CD14-positive monocyte (primary cell): ENCODE measurements at regions not wholly inside any gene's neighbourhood (a gene's known extent, or its start where the extent isn't known, plus 50 kb on each side); places are given as distances from the start of the nearest gene placed in this dataset.

Source experiments
- DNase-seq, 3 donors: peaks; one replicate each; pipeline ENCODE4 v3.0.0-alpha.2; 2011 to 2022
- H2AFZ ChIP-seq: 2 replicates; pipeline ENCODE4 v1.6.0; 2012; ENCODE audit warnings: mild to moderate bottlenecking, low read depth, low read length, inconsistent platforms; ENCODE audit not compliant: insufficient read depth, poor library complexity, severe bottlenecking
- H3K27ac ChIP-seq, 2 donors: 1 replicate in 1 of 2; 2 replicates in 1 of 2; pipeline ENCODE4 v1.5.1; 2012 to 2013; ENCODE audit warnings: low read length in 2 of 2, control low read depth in 1 of 2, inconsistent platforms in 1 of 2, low read depth in 1 of 2, mild to moderate bottlenecking in 1 of 2
- H3K27me3 ChIP-seq, 2 donors: one replicate each; pipeline versions ENCODE4 v1.6.0 to v1.6.1; 2011 to 2013; ENCODE audit warnings: low read length in 2 of 2; ENCODE audit not compliant: control insufficient read depth in 2 of 2, insufficient read depth in 2 of 2
- H3K36me3 ChIP-seq, 2 donors: replicated peaks in 1 of 2; 1 replicate in 1 of 2; 2 replicates in 1 of 2; pipeline versions ENCODE4 v1.5.1 to v1.6.1; 2012 to 2013; ENCODE audit warnings: low read length in 2 of 2, control low read depth in 1 of 2, inconsistent platforms in 1 of 2, mild to moderate bottlenecking in 1 of 2; ENCODE audit not compliant: insufficient read depth in 2 of 2, control insufficient read depth in 1 of 2
- H3K4me1 ChIP-seq, 2 donors: 1 replicate in 1 of 2; 2 replicates in 1 of 2; pipeline versions ENCODE4 v1.5.1 to v1.6.1; 2012 to 2013; ENCODE audit warnings: low read length in 2 of 2, control low read depth in 1 of 2, inconsistent platforms in 1 of 2, mild to moderate bottlenecking in 1 of 2, moderate library complexity in 1 of 2; ENCODE audit not compliant: insufficient read depth in 2 of 2, control insufficient read depth in 1 of 2
- H3K4me2 ChIP-seq: replicated peaks from 2 replicates; pipeline ENCODE3; 2012; ENCODE audit warnings: low read length, moderate library complexity, mild to moderate bottlenecking; ENCODE audit not compliant: poor library complexity, severe bottlenecking; ENCODE audit errors: extremely low read depth
- H3K4me3 ChIP-seq, 3 experiments: fragments of 200-600 bp in 1 of 3; sonication (generic) in 1 of 3; replicated peaks in 1 of 3; 1 replicate in 2 of 3; 2 replicates in 1 of 3; pipeline ENCODE4 v1.5.1; 2011 to 2013; ENCODE audit warnings: low read length in 3 of 3, mild to moderate bottlenecking in 3 of 3, control low read depth in 2 of 3, low read depth in 2 of 3, inconsistent platforms in 1 of 3, moderate library complexity in 1 of 3
- H3K79me2 ChIP-seq: 2 replicates; pipeline ENCODE4 v1.6.0; 2012; ENCODE audit warnings: mild to moderate bottlenecking, control low read depth, inconsistent platforms, low read length, moderate library complexity; ENCODE audit not compliant: insufficient read depth
- H3K9ac ChIP-seq: 2 replicates; pipeline ENCODE4 v1.6.0; 2017; ENCODE audit warnings: low read length, mild to moderate bottlenecking; ENCODE audit not compliant: insufficient read depth, poor library complexity, severe bottlenecking
- H3K9me3 ChIP-seq, 2 donors: replicated peaks in 1 of 2; 1 replicate in 1 of 2; 2 replicates in 1 of 2; pipeline versions ENCODE4 v1.5.1 to v1.6.1; 2012 to 2013; ENCODE audit warnings: low read length in 2 of 2, control low read depth in 1 of 2; ENCODE audit not compliant: control insufficient read depth in 1 of 2, insufficient read depth in 1 of 2
- H4K20me1 ChIP-seq: 2 replicates; pipeline ENCODE4 v1.6.0; 2012; ENCODE audit warnings: mild to moderate bottlenecking, low read length, control low read depth, moderate library complexity; ENCODE audit not compliant: insufficient read depth
- H3K27ac Mint-ChIP-seq, 7 donors: one replicate each; pipeline ENCODE4 v1.8.0; 2020; ENCODE audit warnings: mild to moderate bottlenecking in 7 of 7, mixed read lengths in 7 of 7, moderate library complexity in 6 of 7, inconsistent platforms in 2 of 7
- H3K27me3 Mint-ChIP-seq, 3 donors: one replicate each; pipeline ENCODE4 v1.8.0; 2021 to 2022; ENCODE audit warnings: low read depth in 3 of 3, mild to moderate bottlenecking in 3 of 3, mixed read lengths in 3 of 3, moderate library complexity in 3 of 3, inconsistent platforms in 1 of 3
- H3K36me3 Mint-ChIP-seq, 2 donors: one replicate each; pipeline ENCODE4 v1.8.0; 2020; ENCODE audit warnings: mixed read lengths in 2 of 2, inconsistent platforms in 1 of 2, mild to moderate bottlenecking in 1 of 2
- H3K4me1 Mint-ChIP-seq: one replicate; pipeline ENCODE4 v1.8.0; 2020; ENCODE audit warnings: mild to moderate bottlenecking, mixed read lengths
- H3K4me3 Mint-ChIP-seq, 2 donors: one replicate each; pipeline ENCODE4 v1.8.0; 2020; ENCODE audit warnings: mild to moderate bottlenecking in 2 of 2, mixed read lengths in 2 of 2, moderate library complexity in 1 of 2
- H3K9me3 Mint-ChIP-seq, 7 donors: one replicate each; pipeline ENCODE4 v1.8.0; 2020 to 2022; ENCODE audit warnings: mixed read lengths in 7 of 7, mild to moderate bottlenecking in 6 of 7, moderate library complexity in 6 of 7, inconsistent platforms in 2 of 7
- WGBS: methylation state at CpG from one replicate; pipeline ENCODE4 v1.1.5; 2013; ENCODE audit warnings: missing lambda C conversion rate; ENCODE audit not compliant: insufficient coverage; 5-methylcytosine and 5-hydroxymethylcytosine counted together
- intact Hi-C, 2 donors: fragments of 100-400 bp; cut with micrococcal nuclease; formaldehyde crosslinking; loops; one replicate each; pipeline versions ENCODE4 v1.15.0 to v1.15.1; 2023
- TF ChIP-seq, protein P1 (sequence below): fragments of 200-600 bp; IDR thresholded peaks from one replicate; pipeline ENCODE4 v1.8.0; 2022; ENCODE audit warnings: antibody characterized with exemption, mild to moderate bottlenecking

DNA sequence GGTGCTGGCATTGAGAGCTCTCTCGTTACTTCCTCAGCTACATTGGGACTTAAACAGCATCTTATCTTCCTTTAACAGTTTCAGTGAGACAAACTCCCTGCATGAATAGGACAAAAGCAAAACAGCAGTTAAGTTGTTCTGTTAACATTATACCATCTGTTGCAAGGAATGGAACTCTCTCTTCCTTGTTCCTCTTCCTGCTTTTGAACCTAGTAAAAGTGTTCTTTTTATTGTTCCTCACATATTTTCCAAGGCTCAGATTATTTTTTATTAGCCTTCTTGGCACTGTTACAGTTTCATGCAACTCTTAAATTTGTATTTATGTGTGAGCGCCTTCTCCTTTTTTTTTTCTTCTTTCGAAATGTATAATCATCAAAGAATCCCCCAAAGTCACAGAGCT lies 202.6 kb upstream of the UFM1 start:
- Mint-ChIP-seq H3K36me3 (no peaks in the 10 kb centered on the region), H3K4me3 (no peak overlapping the region), H3K9me3 (peaks cover 0 to 6% (median 2%) of the 10 kb centered on the region in 7 donors), H3K27ac (no peak overlapping the region), H3K27me3 (peaks cover 0 to 2% (median 0%) of the 10 kb centered on the region in 3 donors), H3K4me1 (no peaks in the 10 kb centered on the region)
- TF ChIP-seq, protein P1, sequence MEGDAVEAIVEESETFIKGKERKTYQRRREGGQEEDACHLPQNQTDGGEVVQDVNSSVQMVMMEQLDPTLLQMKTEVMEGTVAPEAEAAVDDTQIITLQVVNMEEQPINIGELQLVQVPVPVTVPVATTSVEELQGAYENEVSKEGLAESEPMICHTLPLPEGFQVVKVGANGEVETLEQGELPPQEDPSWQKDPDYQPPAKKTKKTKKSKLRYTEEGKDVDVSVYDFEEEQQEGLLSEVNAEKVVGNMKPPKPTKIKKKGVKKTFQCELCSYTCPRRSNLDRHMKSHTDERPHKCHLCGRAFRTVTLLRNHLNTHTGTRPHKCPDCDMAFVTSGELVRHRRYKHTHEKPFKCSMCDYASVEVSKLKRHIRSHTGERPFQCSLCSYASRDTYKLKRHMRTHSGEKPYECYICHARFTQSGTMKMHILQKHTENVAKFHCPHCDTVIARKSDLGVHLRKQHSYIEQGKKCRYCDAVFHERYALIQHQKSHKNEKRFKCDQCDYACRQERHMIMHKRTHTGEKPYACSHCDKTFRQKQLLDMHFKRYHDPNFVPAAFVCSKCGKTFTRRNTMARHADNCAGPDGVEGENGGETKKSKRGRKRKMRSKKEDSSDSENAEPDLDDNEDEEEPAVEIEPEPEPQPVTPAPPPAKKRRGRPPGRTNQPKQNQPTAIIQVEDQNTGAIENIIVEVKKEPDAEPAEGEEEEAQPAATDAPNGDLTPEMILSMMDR: no peak
- no peaks in the 10 kb centered on the region for H3K36me3 ChIP-seq
- H3K27ac ChIP-seq: no peak overlapping the region
- WGBS: no CpG with 5 or more reads among the region's 3 CpGs
- H3K4me2 ChIP-seq: no peak overlapping the region
- H3K4me1 ChIP-seq: no peaks in the 10 kb centered on the region
- DNase-seq: no peak
- no peaks in the 10 kb centered on the region for H3K79me2 ChIP-seq
- H3K9ac ChIP-seq: no peak overlapping the region
- H4K20me1 ChIP-seq: no peaks in the 10 kb centered on the region
- no peak overlapping the region for H2AFZ ChIP-seq
- intact Hi-C loops: no loop called here
- H3K4me3 ChIP-seq: no peak overlapping the region
- H3K9me3 ChIP-seq: peaks cover 0 to 1% of the 10 kb centered on the region in 2 donors
- H3K27me3 ChIP-seq: no peaks in the 10 kb centered on the region

- H3K9me3 ChIP-seq: no peaks in the 10 kb centered on the region
- TF ChIP-seq, protein P1: no peak
- no peak for DNase-seq
- H3K36me3 ChIP-seq: no peaks in the 10 kb centered on the region
- H2AFZ ChIP-seq: no peak overlapping the region
- H3K79me2 ChIP-seq: no peaks in the 10 kb centered on the region
- H4K20me1 ChIP-seq: no peaks in the 10 kb centered on the region
- Mint-ChIP-seq H3K4me1 (no peaks in the 10 kb centered on the region), H3K4me3 (no peak overlapping the region), H3K27ac (no peak overlapping the region), H3K36me3 (no peaks in the 10 kb centered on the region), H3K9me3 (peaks cover 0 to 10% (median 2%) of the 10 kb centered on the region in 7 donors), H3K27me3 (peaks cover 0 to 2% (median 0%) of the 10 kb centered on the region in 3 donors)
- H3K4me2 ChIP-seq: no peak overlapping the region
- H3K4me1 ChIP-seq: no peaks in the 10 kb centered on the region
- H3K27me3 ChIP-seq: no peaks in the 10 kb centered on the region
- no peak overlapping the region for H3K27ac ChIP-seq
- H3K4me3 ChIP-seq: no peak overlapping the region
- intact Hi-C loops: no loop called here
- no peak overlapping the region for H3K9ac ChIP-seq
Measured at GRCh38 chr13:38141792-38142191, 207.9 kb upstream of the UFM1 start.
